Breast epithelium (tissue), 3 donors: ENCODE measurements at regions not wholly inside any gene's neighbourhood (a gene's known extent, or its start where the extent isn't known, plus 50 kb on each side); places are given as distances from the start of the nearest gene placed in this dataset.

ENCODE experiments used
- POLR2A ChIP-seq: fragments of 450-650 bp; IDR thresholded peaks from one replicate; pipeline ENCODE4 v1.6.1; 2016; ENCODE audit warnings: antibody characterized with exemption, mild to moderate bottlenecking, moderate library complexity
- TF ChIP-seq, protein P1 (sequence below), 3 donors: fragments of 450-650 bp; IDR thresholded peaks; one replicate each; pipeline ENCODE4 v1.5.1; 2016 to 2017; ENCODE audit warnings: antibody characterized with exemption in 3 of 3, mild to moderate bottlenecking in 3 of 3, moderate library complexity in 3 of 3

DNA sequence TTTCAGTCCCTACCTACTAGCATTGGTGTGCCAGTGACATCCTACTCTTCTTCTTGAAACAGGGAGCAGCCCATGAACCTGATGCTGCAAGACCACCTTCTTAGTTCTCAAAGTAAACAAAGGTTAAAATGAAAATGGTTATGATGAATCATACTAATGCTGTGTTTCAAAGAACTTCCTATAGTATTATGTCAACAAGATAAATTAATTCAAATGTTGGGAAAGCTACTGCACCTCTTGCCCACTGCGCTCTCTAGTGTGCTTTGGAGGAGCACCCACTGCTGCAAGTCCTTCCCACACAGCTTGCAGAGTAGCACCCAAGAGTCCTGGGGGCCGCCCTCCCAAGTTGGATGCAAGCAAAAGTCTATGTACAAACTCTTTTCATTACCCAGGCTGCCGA, 81.1 kb downstream of the CD200R1L start:
- TF ChIP-seq, protein P1, sequence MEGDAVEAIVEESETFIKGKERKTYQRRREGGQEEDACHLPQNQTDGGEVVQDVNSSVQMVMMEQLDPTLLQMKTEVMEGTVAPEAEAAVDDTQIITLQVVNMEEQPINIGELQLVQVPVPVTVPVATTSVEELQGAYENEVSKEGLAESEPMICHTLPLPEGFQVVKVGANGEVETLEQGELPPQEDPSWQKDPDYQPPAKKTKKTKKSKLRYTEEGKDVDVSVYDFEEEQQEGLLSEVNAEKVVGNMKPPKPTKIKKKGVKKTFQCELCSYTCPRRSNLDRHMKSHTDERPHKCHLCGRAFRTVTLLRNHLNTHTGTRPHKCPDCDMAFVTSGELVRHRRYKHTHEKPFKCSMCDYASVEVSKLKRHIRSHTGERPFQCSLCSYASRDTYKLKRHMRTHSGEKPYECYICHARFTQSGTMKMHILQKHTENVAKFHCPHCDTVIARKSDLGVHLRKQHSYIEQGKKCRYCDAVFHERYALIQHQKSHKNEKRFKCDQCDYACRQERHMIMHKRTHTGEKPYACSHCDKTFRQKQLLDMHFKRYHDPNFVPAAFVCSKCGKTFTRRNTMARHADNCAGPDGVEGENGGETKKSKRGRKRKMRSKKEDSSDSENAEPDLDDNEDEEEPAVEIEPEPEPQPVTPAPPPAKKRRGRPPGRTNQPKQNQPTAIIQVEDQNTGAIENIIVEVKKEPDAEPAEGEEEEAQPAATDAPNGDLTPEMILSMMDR (IDR thresholded peaks at IDR 0.05) = no peak
- no peak for TF ChIP-seq POLR2A
